Trophoblast cell (in vitro differentiated cells and primary cell): ENCODE measurements at regions not wholly inside any gene's neighbourhood (a gene's known extent, or its start where the extent isn't known, plus 50 kb on each side); places are given as distances from the start of the nearest gene placed in this dataset.
"Not testable (repeated sequence)": the region's sequence is repeated elsewhere in the genome, so short reads cannot be mapped to it uniquely, and the experiment has no call there.

Experiments used
- DNase-seq, 2 donors: peaks; one replicate each; pipeline ENCODE4 v3.0.0-alpha.2; 2016
- H2AFZ ChIP-seq: 2 replicates; pipeline ENCODE4 v1.6.1; 2013; ENCODE audit warnings: low read length, moderate library complexity, mild to moderate bottlenecking; ENCODE audit not compliant: insufficient read depth, poor library complexity
- H2AK5ac ChIP-seq: 2 replicates; pipeline ENCODE4 v1.6.1; 2013; ENCODE audit warnings: mild to moderate bottlenecking, low read length
- H2BK120ac ChIP-seq: 2 replicates; pipeline ENCODE4 v1.6.1; 2013; ENCODE audit warnings: low read length, mild to moderate bottlenecking, moderate library complexity; ENCODE audit not compliant: insufficient read depth, poor library complexity
- H2BK12ac ChIP-seq: 2 replicates; pipeline ENCODE4 v1.6.1; 2013; ENCODE audit warnings: mild to moderate bottlenecking, low read length, moderate library complexity
- H2BK5ac ChIP-seq: 2 replicates; pipeline ENCODE4 v1.6.1; 2013; ENCODE audit warnings: low read length, low read depth, moderate library complexity, mild to moderate bottlenecking; ENCODE audit not compliant: poor library complexity
- H3K14ac ChIP-seq: 2 replicates; pipeline ENCODE4 v1.6.1; 2013; ENCODE audit warnings: mild to moderate bottlenecking, low read length
- H3K18ac ChIP-seq: 2 replicates; pipeline ENCODE4 v1.6.1; 2013; ENCODE audit warnings: mild to moderate bottlenecking, low read length
- H3K23ac ChIP-seq: 2 replicates; pipeline ENCODE4 v1.6.1; 2013; ENCODE audit warnings: low read length
- H3K27ac ChIP-seq: 2 replicates; pipeline ENCODE4 v1.5.1; 2013; ENCODE audit warnings: low read depth, mild to moderate bottlenecking, inconsistent platforms, low read length, moderate library complexity
- H3K27me3 ChIP-seq: 2 replicates; pipeline ENCODE4 v1.6.1; 2013; ENCODE audit warnings: inconsistent platforms, mild to moderate bottlenecking, low read length, moderate library complexity; ENCODE audit not compliant: insufficient read depth
- H3K36me3 ChIP-seq, 2 experiments: 1 replicate in 1 of 2; 2 replicates in 1 of 2; pipeline ENCODE4 v1.6.1; 2013; ENCODE audit warnings: low read length in 2 of 2, mild to moderate bottlenecking in 2 of 2, moderate library complexity in 1 of 2; ENCODE audit not compliant: insufficient read depth in 2 of 2, control insufficient read depth in 1 of 2
- H3K4ac ChIP-seq: 2 replicates; pipeline ENCODE4 v1.6.1; 2013; ENCODE audit warnings: low read depth, mild to moderate bottlenecking, low read length, moderate library complexity
- H3K4me1 ChIP-seq, 2 experiments: 1 replicate in 1 of 2; 2 replicates in 1 of 2; pipeline ENCODE4 v1.6.1; 2013; ENCODE audit warnings: low read length in 2 of 2, mild to moderate bottlenecking in 2 of 2, moderate library complexity in 1 of 2; ENCODE audit not compliant: insufficient read depth in 2 of 2, control insufficient read depth in 1 of 2
- H3K4me2 ChIP-seq: 2 replicates; pipeline ENCODE4 v1.6.1; 2013; ENCODE audit warnings: inconsistent platforms, mild to moderate bottlenecking, low read length, moderate library complexity
- H3K4me3 ChIP-seq: 2 replicates; pipeline ENCODE4 v1.5.1; 2013; ENCODE audit warnings: mild to moderate bottlenecking, low read depth, low read length, inconsistent platforms
- H3K79me1 ChIP-seq: one replicate; pipeline ENCODE4 v1.6.1; 2013; ENCODE audit warnings: low read length
- H3K79me2 ChIP-seq: 2 replicates; pipeline ENCODE4 v1.6.1; 2013; ENCODE audit warnings: low read length, mild to moderate bottlenecking; ENCODE audit not compliant: control insufficient read depth, insufficient read depth, poor library complexity
- H3K9ac ChIP-seq: 2 replicates; pipeline ENCODE4 v1.6.1; 2013; ENCODE audit warnings: mild to moderate bottlenecking, low read length
- H3K9me3 ChIP-seq: 2 replicates; pipeline ENCODE4 v1.6.1; 2013; ENCODE audit warnings: low read depth, mild to moderate bottlenecking, control low read depth, inconsistent platforms, low read length; ENCODE audit not compliant: insufficient read depth
- H4K12ac ChIP-seq: 2 replicates; pipeline ENCODE4 v1.6.1; 2013; ENCODE audit warnings: low read depth, mild to moderate bottlenecking, low read length, moderate library complexity
- H4K8ac ChIP-seq: 2 replicates; pipeline ENCODE4 v1.6.1; 2013; ENCODE audit warnings: low read depth, mild to moderate bottlenecking, low read length, moderate library complexity
- H4K91ac ChIP-seq: one replicate; pipeline ENCODE4 v1.6.1; 2013; ENCODE audit warnings: low read depth, mild to moderate bottlenecking, low read length, moderate library complexity
- WGBS: extraction: QIAGEN DNeasy Blood & Tissue Kit; methylation state at CpG from one replicate; pipeline ENCODE4 v1.1.7; 2013; ENCODE audit warnings: missing lambda C conversion rate; ENCODE audit not compliant: insufficient read length, insufficient coverage; ENCODE audit errors: extremely low coverage; 5-methylcytosine and 5-hydroxymethylcytosine counted together

- not testable (repeated sequence) for H3K27me3 ChIP-seq, H3K23ac ChIP-seq, H2BK12ac ChIP-seq, H2AK5ac ChIP-seq, H3K9me3 ChIP-seq, DNase-seq, H3K79me1 ChIP-seq, H4K12ac ChIP-seq, H3K4me1 ChIP-seq, H3K27ac ChIP-seq, H3K4ac ChIP-seq, H2BK5ac ChIP-seq, H3K79me2 ChIP-seq, H3K36me3 ChIP-seq
- no CpG with 5 or more reads among the region's 47 CpGs for WGBS
- Histone ChIP-seq H3K9ac (peak overlapping the region; percentile 73), H3K18ac (peak overlapping the region; percentile 57), H3K4me2 (peak overlapping the region; percentile 96), H3K4me3 (peak overlapping the region; percentile 86), H2AFZ (peak overlapping the region; percentile 50), H3K14ac (peak overlapping the region; percentile 28), H2BK120ac (peak overlapping the region; percentile 8), H4K8ac (peak overlapping the region; percentile 41), H4K91ac (peak overlapping the region; percentile 41)
These were observed 130.2 kb upstream of the ALDH3B2 start for GRCh38 chr11:67804435-67805252.

- H4K91ac ChIP-seq, H3K27me3 ChIP-seq, H3K36me3 ChIP-seq, H3K79me1 ChIP-seq, H3K9me3 ChIP-seq, H2BK120ac ChIP-seq, H2AK5ac ChIP-seq, H4K8ac ChIP-seq, H3K4me3 ChIP-seq, H3K18ac ChIP-seq, H3K9ac ChIP-seq, H3K4me1 ChIP-seq, H4K12ac ChIP-seq, H3K79me2 ChIP-seq, H3K27ac ChIP-seq, H3K23ac ChIP-seq, H2AFZ ChIP-seq, H3K4me2 ChIP-seq, H3K14ac ChIP-seq, H2BK12ac ChIP-seq, H2BK5ac ChIP-seq, H3K4ac ChIP-seq, DNase-seq: not testable (repeated sequence)
- no CpG with 5 or more reads among the region's 4 CpGs for WGBS
These were observed 129.1 kb upstream of the ALDH3B2 start for GRCh38 chr11:67803519-67803918.

- H3K36me3 ChIP-seq, H3K4me3 ChIP-seq, H3K79me1 ChIP-seq, H3K9ac ChIP-seq, H3K4me2 ChIP-seq, H2BK12ac ChIP-seq, H3K27me3 ChIP-seq, H3K4me1 ChIP-seq, H4K8ac ChIP-seq, H3K27ac ChIP-seq, H3K4ac ChIP-seq, H4K12ac ChIP-seq, H2AK5ac ChIP-seq, H2BK5ac ChIP-seq, H3K79me2 ChIP-seq, H3K9me3 ChIP-seq, H4K91ac ChIP-seq, H2BK120ac ChIP-seq, H3K23ac ChIP-seq, H3K14ac ChIP-seq, H2AFZ ChIP-seq, H3K18ac ChIP-seq, DNase-seq: not testable (repeated sequence)
- WGBS: no CpG with 5 or more reads among the region's 7 CpGs
These were observed 128.6 kb upstream of the ALDH3B2 start for GRCh38 chr11:67803055-67803454.

- H2BK120ac ChIP-seq, H3K14ac ChIP-seq, H3K4me3 ChIP-seq, H3K9me3 ChIP-seq, H2AFZ ChIP-seq, H2BK12ac ChIP-seq, H3K4me2 ChIP-seq, H3K4ac ChIP-seq, H3K9ac ChIP-seq, H3K36me3 ChIP-seq, H3K27me3 ChIP-seq, H2BK5ac ChIP-seq, DNase-seq, H3K4me1 ChIP-seq, H2AK5ac ChIP-seq, H4K91ac ChIP-seq, H3K79me1 ChIP-seq, H4K12ac ChIP-seq, H3K23ac ChIP-seq, H3K18ac ChIP-seq, H3K27ac ChIP-seq, H3K79me2 ChIP-seq, H4K8ac ChIP-seq: not testable (repeated sequence)
- WGBS: no CpG with 5 or more reads among the region's 4 CpGs
These were observed 128.2 kb upstream of the ALDH3B2 start for GRCh38 chr11:67802623-67803022.
